ENCODE measurements at regions not wholly inside any gene's neighbourhood (a gene's known extent, or its start where the extent isn't known, plus 50 kb on each side); places are given as distances from the start of the nearest gene placed in this dataset.

- no peak overlapping the region for H3K4me3 ChIP-seq
- H3K9me3 ChIP-seq, result peaks cover 0 to 21% (median 3%) of the 10 kb centered on the region in 12 donors
- DNase-seq (no peak), ATAC-seq (no peak)
- WGBS, 4 donors, result 78 to 88% (median 79%) methylated on average over 2 of the region's 2 CpGs
- no peaks in the 10 kb centered on the region for H3K36me3 ChIP-seq
- TF ChIP-seq CTCF (IDR thresholded peaks at IDR 0.05) (no peak), POLR2A (IDR thresholded peaks at IDR 0.05) (no peak)
- no peaks in the 10 kb centered on the region for H3K4me1 ChIP-seq
- intact Hi-C loops (cut with DNase I), result no loop called here
- H3K27ac ChIP-seq, result no peak overlapping the region
- H3K27me3 ChIP-seq, result no peaks in the 10 kb centered on the region
Measured at GRCh38 chr2:19697131-19697530, 204.7 kb downstream of the TTC32 start.

- H3K27ac ChIP-seq, result no peak overlapping the region
- no peaks in the 10 kb centered on the region for H3K27me3 ChIP-seq
- H3K36me3 ChIP-seq, result no peaks in the 10 kb centered on the region
- intact Hi-C loops (cut with DNase I), result no loop called here
- no peak for ATAC-seq
- DNase-seq, result no peak
- TF ChIP-seq CTCF (IDR thresholded peaks at IDR 0.05), result no peak
- no peak for TF ChIP-seq POLR2A (IDR thresholded peaks at IDR 0.05)
- H3K9me3 ChIP-seq, result peaks cover 0 to 21% (median 3%) of the 10 kb centered on the region in 12 donors
- H3K4me3 ChIP-seq, result no peak overlapping the region
- 67 to 78% (median 72%) methylated on average over 4 of the region's 4 CpGs for WGBS, 4 donors
- no peaks in the 10 kb centered on the region for H3K4me1 ChIP-seq
Measured at GRCh38 chr2:19695706-19696105, 206.1 kb downstream of the TTC32 start.

GRCh38 chr2:19691892-19692291 is 209.9 kb downstream of the TTC32 start:
- intact Hi-C loops (cut with DNase I), result no loop called here
- ATAC-seq, result no peak
- WGBS, 4 donors, result 78 to 100% (median 97%) methylated on average over 1 of the region's 1 CpG

GRCh38 chr2:19690429-19690828 is 211.4 kb downstream of the TTC32 start:
- Histone ChIP-seq H3K9me3 (no peaks in the 10 kb centered on the region), H3K36me3 (no peaks in the 10 kb centered on the region), H3K4me1 (peaks cover 0 to 5% (median 0%) of the 10 kb centered on the region in 12 donors), H3K27ac (no peak overlapping the region), H3K27me3 (no peaks in the 10 kb centered on the region), H3K4me3 (no peak overlapping the region)
- DNase-seq (no peak), ATAC-seq (no peak)
- no peak for TF ChIP-seq CTCF (IDR thresholded peaks at IDR 0.05)
- TF ChIP-seq POLR2A (IDR thresholded peaks at IDR 0.05), result no peak
- 82 to 91% (median 86%) methylated on average over 3 of the region's 3 CpGs for WGBS, 4 donors
- intact Hi-C loops (cut with DNase I), result no loop called here

More at GRCh38 chr2:19691892-19692291, 209.9 kb downstream of the TTC32 start:
- Histone ChIP-seq H3K4me3 (no peak overlapping the region), H3K36me3 (no peaks in the 10 kb centered on the region), H3K4me1 (peaks cover 0 to 5% (median 0%) of the 10 kb centered on the region in 12 donors), H3K27me3 (no peaks in the 10 kb centered on the region), H3K9me3 (peaks cover 0 to 9% (median 0%) of the 10 kb centered on the region in 12 donors), H3K27ac (no peak overlapping the region)
- no peak for TF ChIP-seq CTCF (IDR thresholded peaks at IDR 0.05)
- no peak for TF ChIP-seq POLR2A (IDR thresholded peaks at IDR 0.05)
- no peak for DNase-seq
